Natural killer cell treated with Interleukin-12 subunit alpha and Interleukin-12 subunit beta and Interleukin-15 and Interleukin-18, amount 100 ng/mL, for 72 hours (primary cell): ENCODE measurements at regions not wholly inside any gene's neighbourhood (a gene's known extent, or its start where the extent isn't known, plus 50 kb on each side); places are given as distances from the start of the nearest gene placed in this dataset.
"Not testable (repeated sequence)": the region's sequence is repeated elsewhere in the genome, so short reads cannot be mapped to it uniquely, and the experiment has no call there.

Source experiments
- ATAC-seq, 2 donors: fragments of 150-1000 bp; cut with Tn5 transposase in 1 of 2; sonication (Bioruptor Pico), chemical (Tn5 transposase) in 1 of 2; 2 replicates each; pipeline ENCODE4 v1.10.0; 2021
- DNase-seq: peaks from one replicate; pipeline ENCODE4 v3.0.0; 2022; ENCODE audit warnings: low spot score
- H3K27ac Mint-ChIP-seq, 2 donors: 1 replicate in 1 of 2; 2 replicates in 1 of 2; pipeline ENCODE4 v1.8.0; 2022; ENCODE audit warnings: mixed read lengths in 2 of 2, mild to moderate bottlenecking in 1 of 2, moderate library complexity in 1 of 2
- H3K27me3 Mint-ChIP-seq, 2 donors: 1 replicate in 1 of 2; 2 replicates in 1 of 2; pipeline ENCODE4 v1.8.0; 2022; ENCODE audit warnings: mixed read lengths in 2 of 2
- H3K36me3 Mint-ChIP-seq: one replicate; pipeline ENCODE4 v1.8.0; 2022; ENCODE audit warnings: mixed read lengths
- H3K4me1 Mint-ChIP-seq, 2 donors: 1 replicate in 1 of 2; 2 replicates in 1 of 2; pipeline ENCODE4 v1.8.0; 2022; ENCODE audit warnings: low read depth in 2 of 2, mixed read lengths in 2 of 2, mild to moderate bottlenecking in 1 of 2
- H3K4me3 Mint-ChIP-seq: one replicate; pipeline ENCODE4 v1.8.0; 2022; ENCODE audit warnings: mixed read lengths
- H3K9me3 Mint-ChIP-seq: 2 replicates; pipeline ENCODE4 v1.8.0; 2022; ENCODE audit warnings: mixed read lengths

GRCh38 chr2:20949256-20949655, 94.6 kb downstream of the APOB start:
- H3K4me3 Mint-ChIP-seq = no peak overlapping the region
- H3K27me3 Mint-ChIP-seq = peaks cover 6 to 21% of the 10 kb centered on the region in 2 donors
- H3K36me3 Mint-ChIP-seq = no peaks in the 10 kb centered on the region
- no peak for DNase-seq
- no peaks in the 10 kb centered on the region for H3K4me1 Mint-ChIP-seq
- no peak overlapping the region for H3K27ac Mint-ChIP-seq
- ATAC-seq = no peak
- H3K9me3 Mint-ChIP-seq = no peaks in the 10 kb centered on the region

GRCh38 chr2:20946468-20946867, 97.4 kb downstream of the APOB start:
- Mint-ChIP-seq H3K27me3 (peaks cover 10 to 27% of the 10 kb centered on the region in 2 donors), H3K9me3 (no peaks in the 10 kb centered on the region), H3K4me3 (no peak overlapping the region), H3K4me1 (no peaks in the 10 kb centered on the region), H3K27ac (no peak overlapping the region), H3K36me3 (no peaks in the 10 kb centered on the region)
- DNase-seq (no peak), ATAC-seq (no peak)

GRCh38 chr2:20943721-20944120, 100.2 kb downstream of the APOB start:
- H3K27ac Mint-ChIP-seq, ATAC-seq: not testable (repeated sequence)

GRCh38 chr2:20942646-20943125, 101.2 kb downstream of the APOB start:
- Mint-ChIP-seq H3K9me3 (no peaks in the 10 kb centered on the region), H3K36me3 (no peaks in the 10 kb centered on the region), H3K27me3 (peaks cover 20 to 38% of the 10 kb centered on the region in 2 donors), H3K4me3 (no peak overlapping the region), H3K4me1 (no peaks in the 10 kb centered on the region), H3K27ac (no peak overlapping the region)
- no peak for ATAC-seq
- no peak for DNase-seq

More at GRCh38 chr2:20943721-20944120, 100.2 kb downstream of the APOB start:
- not testable (repeated sequence) for H3K4me3 Mint-ChIP-seq, H3K4me1 Mint-ChIP-seq, DNase-seq, H3K9me3 Mint-ChIP-seq, H3K36me3 Mint-ChIP-seq
- H3K27me3 Mint-ChIP-seq = peaks cover 17 to 37% of the 10 kb centered on the region in 2 donors

GRCh38 chr2:20940856-20941255, 103.0 kb downstream of the APOB start:
- Mint-ChIP-seq H3K27me3 (peaks cover 19 to 32% of the 10 kb centered on the region in 2 donors), H3K36me3 (no peaks in the 10 kb centered on the region), H3K4me3 (no peak overlapping the region), H3K4me1 (no peaks in the 10 kb centered on the region), H3K27ac (no peak overlapping the region), H3K9me3 (no peaks in the 10 kb centered on the region)
- no peak for DNase-seq
- no peak for ATAC-seq

- ATAC-seq = no peak
- no peak overlapping the region for H3K27ac Mint-ChIP-seq
- H3K36me3 Mint-ChIP-seq = no peaks in the 10 kb centered on the region
- H3K27me3 Mint-ChIP-seq = peaks cover 16 to 25% of the 10 kb centered on the region in 2 donors
- H3K4me3 Mint-ChIP-seq = no peak overlapping the region
- H3K4me1 Mint-ChIP-seq = no peaks in the 10 kb centered on the region
- H3K9me3 Mint-ChIP-seq = no peaks in the 10 kb centered on the region
- no peak for DNase-seq
These were observed 103.7 kb downstream of the APOB start for GRCh38 chr2:20939931-20940795.

- H3K4me3 Mint-ChIP-seq = no peak overlapping the region
- H3K27me3 Mint-ChIP-seq = peaks cover 10 to 23% of the 10 kb centered on the region in 2 donors
- H3K9me3 Mint-ChIP-seq = no peaks in the 10 kb centered on the region
- ATAC-seq (no peak), DNase-seq (no peak)
- no peaks in the 10 kb centered on the region for H3K36me3 Mint-ChIP-seq
- no peak overlapping the region for H3K27ac Mint-ChIP-seq
- H3K4me1 Mint-ChIP-seq = peaks cover 0 to 5% of the 10 kb centered on the region in 2 donors
These were observed 106.5 kb downstream of the APOB start for GRCh38 chr2:20937353-20937752.

GRCh38 chr2:20935168-20935775, 108.6 kb downstream of the APOB start:
- Mint-ChIP-seq H3K27me3 (peaks cover 9 to 13% of the 10 kb centered on the region in 2 donors), H3K9me3 (no peaks in the 10 kb centered on the region), H3K36me3 (no peaks in the 10 kb centered on the region), H3K4me3 (no peak overlapping the region), H3K4me1 (peaks cover 0 to 5% of the 10 kb centered on the region in 2 donors), H3K27ac (no peak overlapping the region)
- no peak for ATAC-seq
- no peak for DNase-seq

- no peak for DNase-seq
- peaks cover 9 to 18% of the 10 kb centered on the region in 2 donors for H3K27me3 Mint-ChIP-seq
- no peak overlapping the region for H3K27ac Mint-ChIP-seq
- H3K4me3 Mint-ChIP-seq = no peak overlapping the region
- H3K36me3 Mint-ChIP-seq = no peaks in the 10 kb centered on the region
- no peak for ATAC-seq
- H3K4me1 Mint-ChIP-seq = peaks cover 0 to 5% of the 10 kb centered on the region in 2 donors
- no peaks in the 10 kb centered on the region for H3K9me3 Mint-ChIP-seq
These were observed 109.6 kb downstream of the APOB start for GRCh38 chr2:20934236-20934635.

GRCh38 chr2:20933714-20934113, 110.2 kb downstream of the APOB start:
- ATAC-seq = no peak
- H3K4me1 Mint-ChIP-seq = peaks cover 0 to 5% of the 10 kb centered on the region in 2 donors
- no peak overlapping the region for H3K4me3 Mint-ChIP-seq
- no peaks in the 10 kb centered on the region for H3K36me3 Mint-ChIP-seq
- no peak overlapping the region for H3K27ac Mint-ChIP-seq
- H3K9me3 Mint-ChIP-seq = no peaks in the 10 kb centered on the region
- H3K27me3 Mint-ChIP-seq = peaks cover 9 to 18% of the 10 kb centered on the region in 2 donors
- no peak for DNase-seq

GRCh38 chr2:20931346-20931745, 108.4 kb upstream of the LDAH start:
- peaks cover 13 to 27% of the 10 kb centered on the region in 2 donors for H3K27me3 Mint-ChIP-seq
- ATAC-seq = no peak
- peaks cover 4% of the 10 kb centered on the region for H3K9me3 Mint-ChIP-seq
- DNase-seq = no peak
- H3K4me1 Mint-ChIP-seq = peaks cover 0 to 5% of the 10 kb centered on the region in 2 donors
- H3K27ac Mint-ChIP-seq = no peak overlapping the region
- H3K4me3 Mint-ChIP-seq = no peak overlapping the region
- no peaks in the 10 kb centered on the region for H3K36me3 Mint-ChIP-seq

GRCh38 chr2:20930928-20931327, 108.0 kb upstream of the LDAH start:
- DNase-seq (no peak), ATAC-seq (no peak)
- H3K9me3 Mint-ChIP-seq = peaks cover 4% of the 10 kb centered on the region
- no peak overlapping the region for H3K4me3 Mint-ChIP-seq
- peaks cover 13 to 32% of the 10 kb centered on the region in 2 donors for H3K27me3 Mint-ChIP-seq
- H3K4me1 Mint-ChIP-seq = peaks cover 0 to 5% of the 10 kb centered on the region in 2 donors
- H3K36me3 Mint-ChIP-seq = no peaks in the 10 kb centered on the region
- H3K27ac Mint-ChIP-seq = no peak overlapping the region

- DNase-seq (no peak), ATAC-seq (no peak)
- H3K27ac Mint-ChIP-seq = no peak overlapping the region
- peaks cover 4% of the 10 kb centered on the region for H3K9me3 Mint-ChIP-seq
- H3K27me3 Mint-ChIP-seq = peaks cover 13 to 36% of the 10 kb centered on the region in 2 donors
- no peaks in the 10 kb centered on the region for H3K36me3 Mint-ChIP-seq
- peaks cover 0 to 5% of the 10 kb centered on the region in 2 donors for H3K4me1 Mint-ChIP-seq
- H3K4me3 Mint-ChIP-seq = no peak overlapping the region
These were observed 106.8 kb upstream of the LDAH start for GRCh38 chr2:20929721-20930120.

GRCh38 chr2:20928617-20929016, 105.7 kb upstream of the LDAH start:
- ATAC-seq (no peak), DNase-seq (no peak)
- H3K4me3 Mint-ChIP-seq = no peak overlapping the region
- peaks cover 0 to 5% of the 10 kb centered on the region in 2 donors for H3K4me1 Mint-ChIP-seq
- peaks cover 4% of the 10 kb centered on the region for H3K9me3 Mint-ChIP-seq
- H3K27ac Mint-ChIP-seq = no peak overlapping the region
- peaks cover 18 to 36% of the 10 kb centered on the region in 2 donors for H3K27me3 Mint-ChIP-seq
- H3K36me3 Mint-ChIP-seq = no peaks in the 10 kb centered on the region
